Natural killer cell (primary cell): ENCODE measurements at regions not wholly inside any gene's neighbourhood (a gene's known extent, or its start where the extent isn't known, plus 50 kb on each side); places are given as distances from the start of the nearest gene placed in this dataset.

Experiments
- ATAC-seq, 3 donors: fragments of 150-1000 bp in 2 of 3; fragments of 200-7000 bp in 1 of 3; cut with Tn5 transposase; 1 replicate in 1 of 3; 2 replicates in 2 of 3; pipeline ENCODE4 v1.10.0; 2021; ENCODE audit warnings: mild to moderate bottlenecking in 2 of 3, moderate library complexity in 2 of 3
- DNase-seq, 2 donors: peaks; one replicate each; pipeline versions ENCODE4 v3.0.0 to v3.0.0-alpha.2; 2013 to 2021; ENCODE audit warnings: mixed read lengths in 1 of 2
- H3K27ac ChIP-seq: one replicate; pipeline ENCODE4 v1.5.1; 2013; ENCODE audit warnings: mild to moderate bottlenecking, low read length
- H3K27me3 ChIP-seq: one replicate; pipeline ENCODE4 v1.6.1; 2013; ENCODE audit warnings: low read length; ENCODE audit not compliant: control insufficient read depth, insufficient read depth
- H3K36me3 ChIP-seq: one replicate; pipeline ENCODE4 v1.6.1; 2013; ENCODE audit warnings: low read length; ENCODE audit not compliant: control insufficient read depth, insufficient read depth
- H3K4me1 ChIP-seq: one replicate; pipeline ENCODE4 v1.6.1; 2013; ENCODE audit warnings: low read length; ENCODE audit not compliant: control insufficient read depth, insufficient read depth
- H3K4me3 ChIP-seq: one replicate; pipeline ENCODE4 v1.5.1; 2013; ENCODE audit warnings: low read length
- H3K9me3 ChIP-seq: one replicate; pipeline ENCODE4 v1.6.1; 2013; ENCODE audit warnings: low read length; ENCODE audit not compliant: control insufficient read depth, insufficient read depth
- H3K27ac Mint-ChIP-seq, 2 donors: one replicate each; pipeline ENCODE4 v1.8.0; 2022; ENCODE audit warnings: mild to moderate bottlenecking in 2 of 2, mixed read lengths in 2 of 2, moderate library complexity in 1 of 2
- H3K27me3 Mint-ChIP-seq, 2 donors: one replicate each; pipeline ENCODE4 v1.8.0; 2022; ENCODE audit warnings: low read depth in 2 of 2, mixed read lengths in 2 of 2
- H3K36me3 Mint-ChIP-seq: one replicate; pipeline ENCODE4 v1.8.0; 2022; ENCODE audit warnings: mixed read lengths
- H3K4me1 Mint-ChIP-seq, 2 donors: one replicate each; pipeline ENCODE4 v1.8.0; 2022; ENCODE audit warnings: mixed read lengths in 2 of 2
- H3K4me3 Mint-ChIP-seq: one replicate; pipeline ENCODE4 v1.8.0; 2022; ENCODE audit warnings: mild to moderate bottlenecking, moderate library complexity, mixed read lengths
- H3K9me3 Mint-ChIP-seq, 2 donors: one replicate each; pipeline ENCODE4 v1.8.0; 2022; ENCODE audit warnings: mixed read lengths in 2 of 2
- WGBS: methylation state at CpG from one replicate; pipeline ENCODE4 v1.1.7; 2013; ENCODE audit warnings: missing lambda C conversion rate; ENCODE audit not compliant: insufficient coverage; 5-methylcytosine and 5-hydroxymethylcytosine counted together
- intact Hi-C: fragments of 100-400 bp; cut with micrococcal nuclease; formaldehyde crosslinking; loops from one replicate; pipeline ENCODE4 v1.14.2; 2022
- TF ChIP-seq, protein P1 (sequence below): fragments of 200-600 bp; IDR thresholded peaks from one replicate; pipeline ENCODE4 v1.8.0; 2022; ENCODE audit warnings: antibody characterized with exemption

DNA sequence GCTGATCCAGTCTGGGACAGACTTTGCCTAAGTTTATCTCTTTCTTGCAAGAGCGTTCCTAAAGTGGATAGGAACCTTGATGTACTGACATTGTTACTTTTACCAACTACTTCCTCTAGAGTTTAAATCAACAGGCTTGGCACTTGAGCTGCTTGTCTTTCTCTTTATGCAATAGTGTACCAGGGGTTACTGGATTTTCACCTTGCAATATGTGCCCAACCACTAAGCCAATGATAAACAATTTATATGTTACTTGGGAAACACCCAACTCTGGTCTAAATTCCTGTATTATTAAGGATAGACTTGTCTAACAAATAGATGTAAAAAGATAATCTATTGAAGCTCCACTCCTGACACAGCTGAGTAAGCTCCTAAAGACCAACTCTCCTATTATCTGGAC is 470.2 kb downstream of the SH2D4B start:
- Histone ChIP-seq H3K36me3 (no peaks in the 10 kb centered on the region), H3K27ac (no peak overlapping the region), H3K9me3 (no peaks in the 10 kb centered on the region), H3K4me1 (no peaks in the 10 kb centered on the region), H3K27me3 (no peaks in the 10 kb centered on the region), H3K4me3 (no peak overlapping the region)
- Mint-ChIP-seq H3K27me3 (no peaks in the 10 kb centered on the region), H3K27ac (no peak overlapping the region), H3K9me3 (peaks cover 0 to 2% of the 10 kb centered on the region in 2 donors), H3K4me1 (no peaks in the 10 kb centered on the region), H3K4me3 (no peak overlapping the region), H3K36me3 (no peaks in the 10 kb centered on the region)
- TF ChIP-seq, protein P1, sequence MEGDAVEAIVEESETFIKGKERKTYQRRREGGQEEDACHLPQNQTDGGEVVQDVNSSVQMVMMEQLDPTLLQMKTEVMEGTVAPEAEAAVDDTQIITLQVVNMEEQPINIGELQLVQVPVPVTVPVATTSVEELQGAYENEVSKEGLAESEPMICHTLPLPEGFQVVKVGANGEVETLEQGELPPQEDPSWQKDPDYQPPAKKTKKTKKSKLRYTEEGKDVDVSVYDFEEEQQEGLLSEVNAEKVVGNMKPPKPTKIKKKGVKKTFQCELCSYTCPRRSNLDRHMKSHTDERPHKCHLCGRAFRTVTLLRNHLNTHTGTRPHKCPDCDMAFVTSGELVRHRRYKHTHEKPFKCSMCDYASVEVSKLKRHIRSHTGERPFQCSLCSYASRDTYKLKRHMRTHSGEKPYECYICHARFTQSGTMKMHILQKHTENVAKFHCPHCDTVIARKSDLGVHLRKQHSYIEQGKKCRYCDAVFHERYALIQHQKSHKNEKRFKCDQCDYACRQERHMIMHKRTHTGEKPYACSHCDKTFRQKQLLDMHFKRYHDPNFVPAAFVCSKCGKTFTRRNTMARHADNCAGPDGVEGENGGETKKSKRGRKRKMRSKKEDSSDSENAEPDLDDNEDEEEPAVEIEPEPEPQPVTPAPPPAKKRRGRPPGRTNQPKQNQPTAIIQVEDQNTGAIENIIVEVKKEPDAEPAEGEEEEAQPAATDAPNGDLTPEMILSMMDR = no peak
- intact Hi-C loops = no loop called here
- 100% methylated on average over 1 of the region's 1 CpG for WGBS
- ATAC-seq (no peak), DNase-seq (no peak)

DNA sequence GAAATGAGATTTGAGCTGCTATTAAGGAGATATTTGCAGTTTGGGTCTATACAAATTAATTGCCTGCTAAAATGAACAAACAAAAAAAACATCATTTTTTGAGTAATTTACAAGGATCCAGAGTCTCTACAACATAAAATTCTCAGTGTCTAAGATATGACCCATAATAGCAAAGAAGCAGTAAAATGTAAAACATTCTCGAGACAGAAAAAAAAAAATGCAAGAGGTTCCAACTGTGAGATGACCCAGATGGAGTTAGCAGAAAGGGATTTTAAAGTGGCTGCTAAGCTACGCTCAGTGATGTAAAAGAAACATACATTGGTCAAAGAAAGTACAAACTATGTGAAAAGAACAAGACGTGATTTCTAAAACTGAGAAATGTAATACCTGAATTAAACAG is 471.0 kb downstream of the SH2D4B start:
- H3K9me3 ChIP-seq = no peaks in the 10 kb centered on the region
- Mint-ChIP-seq H3K4me3 (no peak overlapping the region), H3K27me3 (no peaks in the 10 kb centered on the region), H3K9me3 (peaks cover 0 to 2% of the 10 kb centered on the region in 2 donors), H3K27ac (no peak overlapping the region), H3K4me1 (no peaks in the 10 kb centered on the region), H3K36me3 (no peaks in the 10 kb centered on the region)
- no peak overlapping the region for H3K27ac ChIP-seq
- DNase-seq (no peak), ATAC-seq (no peak)
- H3K4me3 ChIP-seq = no peak overlapping the region
- WGBS = 73% methylated on average over 3 of the region's 3 CpGs
- H3K36me3 ChIP-seq = no peaks in the 10 kb centered on the region
- peaks cover 2% of the 10 kb centered on the region for H3K27me3 ChIP-seq
- H3K4me1 ChIP-seq = no peaks in the 10 kb centered on the region
- TF ChIP-seq, protein P1 = no peak
- intact Hi-C loops = no loop called here

DNA sequence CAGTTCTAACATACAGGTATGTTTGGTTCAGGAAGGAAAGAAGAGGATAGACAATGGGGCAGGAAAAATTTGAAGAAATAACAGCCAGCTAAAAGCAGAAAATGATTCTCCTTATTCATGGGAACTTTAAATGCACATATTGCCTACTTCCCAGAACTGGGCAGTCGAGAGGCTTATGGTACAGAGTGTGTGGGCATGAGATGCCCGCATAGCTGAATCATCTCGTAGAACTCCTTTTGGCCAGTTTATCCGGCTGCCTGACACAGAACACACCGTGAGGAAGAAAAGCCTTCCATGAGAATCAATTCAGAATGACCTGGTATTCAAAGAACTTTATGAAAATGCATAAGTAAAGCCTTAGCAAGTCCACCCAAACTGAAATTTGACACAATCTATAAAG is 471.6 kb downstream of the SH2D4B start:
- intact Hi-C loops = no loop called here
- no peaks in the 10 kb centered on the region for H3K27me3 Mint-ChIP-seq
- H3K4me1 Mint-ChIP-seq = no peaks in the 10 kb centered on the region
- no peak for ATAC-seq
- TF ChIP-seq, protein P1 = no peak
- Histone ChIP-seq H3K27ac (no peak overlapping the region), H3K4me1 (no peaks in the 10 kb centered on the region), H3K9me3 (no peaks in the 10 kb centered on the region), H3K36me3 (no peaks in the 10 kb centered on the region), H3K27me3 (peaks cover 2% of the 10 kb centered on the region), H3K4me3 (no peak overlapping the region)
- peaks cover 0 to 2% of the 10 kb centered on the region in 2 donors for H3K9me3 Mint-ChIP-seq
- H3K27ac Mint-ChIP-seq = no peak overlapping the region
- no peak for DNase-seq
- H3K4me3 Mint-ChIP-seq = no peak overlapping the region
- WGBS = 88% methylated on average over 5 of the region's 5 CpGs
- H3K36me3 Mint-ChIP-seq = no peaks in the 10 kb centered on the region

DNA sequence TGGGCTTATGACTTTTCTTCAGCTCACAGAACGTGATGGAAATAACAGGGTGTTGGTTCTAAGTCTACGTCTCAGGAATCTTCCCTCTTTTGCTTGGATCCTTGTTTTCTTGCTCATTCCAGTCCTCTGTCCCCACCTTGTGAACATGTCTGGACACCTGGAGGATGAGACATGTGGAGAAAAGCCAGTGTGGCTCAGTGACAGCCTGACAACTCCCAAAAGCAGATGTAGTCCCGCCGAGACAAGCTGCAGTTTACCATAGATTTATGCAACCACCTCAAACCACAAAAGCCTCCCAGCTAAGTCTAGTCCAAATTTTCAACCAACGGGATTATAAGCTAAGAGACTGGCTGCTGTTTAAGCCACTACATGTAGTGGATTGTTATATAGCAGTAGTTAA is 476.1 kb downstream of the SH2D4B start:
- Histone ChIP-seq H3K4me1 (no peaks in the 10 kb centered on the region), H3K9me3 (no peaks in the 10 kb centered on the region), H3K4me3 (no peak overlapping the region), H3K27ac (no peak overlapping the region), H3K36me3 (no peaks in the 10 kb centered on the region), H3K27me3 (peaks cover 2% of the 10 kb centered on the region)
- 62% methylated on average over 4 of the region's 5 CpGs for WGBS
- ATAC-seq (no peak), DNase-seq (no peak)
- intact Hi-C loops = no loop called here
- Mint-ChIP-seq H3K27me3 (no peaks in the 10 kb centered on the region), H3K36me3 (no peaks in the 10 kb centered on the region), H3K9me3 (peaks cover 0 to 2% of the 10 kb centered on the region in 2 donors), H3K27ac (no peak overlapping the region), H3K4me3 (no peak overlapping the region), H3K4me1 (peaks cover 0 to 2% of the 10 kb centered on the region in 2 donors)
- TF ChIP-seq, protein P1 = no peak
